NCI-H510A treated with DMSO at 0.1 percent for 48 hours (cell line): ENCODE measurements at regions not wholly inside any gene's neighbourhood (a gene's known extent, or its start where the extent isn't known, plus 50 kb on each side); places are given as distances from the start of the nearest gene placed in this dataset.
"Not testable (repeated sequence)": the region's sequence is repeated elsewhere in the genome, so short reads cannot be mapped to it uniquely, and the experiment has no call there.

Experiments used
- DNase-seq: peaks from one replicate; lab custom pipeline; 2025; lab: John Stamatoyannopoulos, UW

DNA sequence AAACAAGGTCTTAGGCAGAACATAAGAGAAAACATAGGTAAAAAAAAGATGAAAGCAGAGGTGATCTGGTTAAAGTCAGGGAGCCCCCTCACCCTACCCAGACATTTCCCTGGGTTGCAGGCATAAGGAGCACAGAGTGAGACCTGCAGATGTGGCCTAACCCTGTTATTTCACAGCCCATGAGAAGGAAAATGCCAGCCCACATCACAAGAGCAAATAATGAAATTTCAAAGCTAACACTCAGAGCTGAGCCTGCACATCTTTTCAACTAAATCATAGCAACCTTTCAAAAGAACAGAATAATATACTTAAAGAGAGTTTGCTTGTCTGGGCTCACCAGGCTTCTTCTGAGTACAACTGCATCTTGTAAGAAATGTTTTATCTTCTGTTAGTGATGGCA lies 295.4 kb downstream of the RPAP3 start:
- DNase-seq: no peak

DNA sequence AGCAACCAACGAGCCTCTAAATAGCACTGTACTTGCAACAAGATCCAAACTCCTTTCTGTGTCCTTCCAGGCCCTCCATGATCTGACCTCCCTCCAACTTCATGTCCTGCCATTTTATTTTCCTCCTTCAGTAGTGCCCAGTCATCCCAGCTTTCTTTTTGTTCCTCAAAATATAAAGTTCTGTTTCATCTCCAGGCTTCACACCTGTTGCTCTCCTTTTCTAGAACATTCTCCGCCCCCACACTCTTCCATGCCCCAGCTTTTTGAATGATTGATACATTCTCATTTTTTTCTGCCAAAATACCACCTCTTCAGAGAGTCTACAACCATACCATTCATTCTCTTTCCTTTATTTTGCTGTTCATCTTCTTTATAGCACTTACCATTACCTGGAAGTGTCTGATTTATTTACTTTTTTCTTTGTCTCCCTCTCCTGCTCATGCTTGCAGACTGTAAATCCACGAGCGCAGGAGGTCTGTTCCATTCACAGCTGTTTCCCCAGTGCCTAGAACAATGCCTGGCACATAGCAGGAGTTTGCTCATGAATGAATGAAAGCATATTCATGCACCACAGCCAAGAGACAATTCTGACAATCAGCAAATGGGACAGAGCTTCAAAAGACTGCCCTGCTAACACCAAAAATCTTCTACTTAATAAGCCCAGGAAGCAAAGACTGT lies 296.4 kb downstream of the RPAP3 start:
- no peak for DNase-seq

DNA sequence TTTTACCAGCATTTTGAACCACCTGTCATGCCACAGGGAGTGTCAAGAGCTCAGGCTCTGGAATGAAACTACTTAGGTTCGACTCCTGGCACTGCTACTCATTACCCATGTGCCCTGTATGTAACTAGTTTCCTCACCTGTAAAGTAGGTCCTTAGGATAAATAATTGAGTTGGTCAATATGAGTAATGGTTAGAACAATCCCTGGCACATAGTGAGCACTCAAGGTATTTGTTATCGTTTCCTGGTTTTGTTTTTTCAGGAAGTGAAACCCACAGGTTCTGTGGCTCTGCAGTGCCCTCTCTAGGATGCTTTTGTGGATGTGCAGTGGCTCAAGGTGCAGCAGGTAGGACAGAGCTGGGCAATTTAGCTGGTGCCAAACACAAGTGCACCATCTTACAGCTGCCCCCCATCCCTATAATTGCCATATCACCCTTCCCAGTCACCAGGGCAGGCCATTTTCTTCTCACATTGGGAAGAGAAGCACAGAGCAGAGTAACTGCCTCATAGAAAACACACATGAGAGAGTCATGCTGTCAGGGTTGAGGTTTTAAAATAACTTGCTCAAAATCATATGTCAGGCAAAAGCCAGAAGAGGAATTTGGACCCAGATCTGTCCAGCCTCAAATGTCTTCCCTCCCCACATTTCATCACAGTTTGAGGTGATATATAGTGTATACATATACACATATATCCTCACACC lies 297.5 kb downstream of the RPAP3 start:
- DNase-seq: no peak

DNA sequence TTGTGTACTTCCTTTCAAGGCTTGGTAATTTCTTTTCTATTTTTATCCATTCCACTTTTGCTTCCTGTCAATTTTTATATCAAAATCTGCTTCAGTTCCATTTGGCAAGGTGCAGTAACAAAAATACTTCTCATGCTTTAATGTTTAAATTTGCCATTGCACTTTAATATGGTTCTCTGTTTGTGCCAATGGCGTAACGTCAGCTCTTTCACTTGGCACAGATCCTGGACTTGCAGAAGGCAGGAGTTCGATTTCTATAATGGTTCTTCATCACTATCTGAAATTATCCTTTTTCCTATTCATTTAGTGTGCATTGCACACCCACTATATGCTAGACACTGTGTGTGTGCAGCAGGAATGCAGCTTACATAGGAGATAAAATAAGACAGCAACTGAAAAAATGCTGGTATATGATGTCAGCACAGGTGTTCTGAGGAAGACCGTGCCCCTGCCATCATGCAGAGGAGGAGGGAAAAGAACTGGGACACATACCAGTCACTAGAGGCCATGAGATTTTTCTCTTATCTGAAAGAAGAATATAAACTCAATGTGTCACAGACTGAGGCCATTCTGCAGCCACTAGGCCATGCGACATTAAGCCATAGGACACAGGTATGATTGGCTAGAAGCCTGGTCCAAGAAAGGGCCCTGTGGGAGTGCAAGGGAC lies 298.2 kb downstream of the RPAP3 start:
- no peak for DNase-seq

DNA sequence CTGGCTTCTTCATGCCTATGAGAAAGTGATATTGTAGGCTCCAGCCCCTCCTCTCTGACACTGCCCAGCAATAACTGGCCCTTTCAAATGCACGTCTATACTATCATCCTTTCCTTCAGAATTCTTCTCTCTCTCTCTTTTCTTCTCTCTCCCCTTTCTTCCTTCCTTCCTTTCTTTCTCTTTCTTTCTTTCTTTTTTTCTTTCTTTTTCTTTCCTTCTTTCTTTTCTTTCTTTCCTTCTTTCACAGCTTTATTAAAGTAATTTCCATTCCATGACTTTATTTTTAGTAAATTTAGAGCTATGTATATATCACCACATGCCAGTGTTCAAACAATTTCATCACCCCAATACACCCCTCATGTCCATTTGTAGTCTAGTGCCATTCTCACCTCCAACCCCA lies 302.1 kb downstream of the RPAP3 start:
- no peak for DNase-seq

DNA sequence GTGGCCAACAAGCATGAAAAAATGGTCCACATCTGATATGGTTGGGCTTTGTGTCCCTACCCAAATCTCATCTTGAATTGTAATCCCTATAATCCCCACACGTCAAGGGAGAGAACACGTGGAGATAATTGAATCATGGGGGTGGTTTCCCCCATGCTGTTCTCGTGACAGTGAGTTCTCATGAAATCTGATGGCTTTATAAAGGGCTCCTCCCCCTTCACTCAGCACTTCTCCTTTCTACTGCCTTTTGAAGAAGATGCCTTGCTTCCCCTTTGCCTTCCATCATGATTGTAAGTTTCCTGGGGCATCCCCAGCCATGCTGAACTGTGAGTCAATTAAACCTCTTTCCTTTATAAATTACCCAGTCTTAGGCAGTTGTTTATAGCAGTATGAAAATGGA lies 304.6 kb downstream of the RPAP3 start:
- DNase-seq: not testable (repeated sequence)

DNA sequence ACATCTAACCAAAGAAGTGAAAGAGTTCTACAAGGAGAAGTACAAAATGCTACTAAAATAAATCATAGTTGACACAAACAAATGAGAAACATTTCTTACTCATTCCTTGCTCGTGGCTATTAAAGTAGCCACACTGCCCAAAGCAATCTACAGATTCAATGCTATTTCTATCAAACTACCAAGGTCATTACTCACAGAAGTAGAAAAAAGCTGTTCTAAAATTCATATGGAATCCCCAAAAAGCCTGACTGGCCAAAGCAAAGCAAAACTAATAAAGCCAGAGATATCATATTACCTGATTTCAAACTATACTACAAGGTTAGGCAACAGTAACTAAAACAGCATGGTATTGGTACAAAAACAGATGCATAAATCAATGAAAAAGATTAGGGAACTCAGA lies 305.6 kb downstream of the RPAP3 start:
- DNase-seq: no peak

DNA sequence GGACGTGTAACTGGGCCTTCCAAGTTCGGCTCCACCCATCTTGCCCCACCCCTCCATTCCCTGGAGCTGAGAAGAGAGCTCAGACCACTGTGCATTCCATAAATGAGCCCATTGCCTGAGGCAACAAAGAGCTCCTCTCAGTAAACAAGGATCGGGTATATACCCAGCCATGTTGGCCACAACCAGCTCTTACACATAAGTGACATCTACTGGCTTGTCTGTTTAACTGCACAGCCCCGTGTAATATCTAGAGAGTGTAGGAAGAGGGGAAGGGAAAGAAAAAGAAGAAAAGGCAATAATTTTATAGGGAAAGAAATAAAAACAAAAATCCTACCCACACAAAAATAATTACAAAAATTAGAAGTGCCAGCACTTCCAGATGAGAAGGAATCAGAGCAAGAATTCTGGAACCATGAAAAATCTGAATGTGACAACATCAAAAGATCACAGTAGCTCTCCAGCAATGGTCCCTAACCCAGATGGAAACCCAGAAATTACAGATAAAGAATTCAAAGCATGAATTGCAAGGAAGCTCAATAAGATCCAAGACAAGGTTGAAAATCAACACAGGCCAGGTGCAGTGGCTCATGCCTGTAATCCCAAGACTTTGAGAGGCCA lies 308.1 kb downstream of the RPAP3 start:
- DNase-seq: no peak

DNA sequence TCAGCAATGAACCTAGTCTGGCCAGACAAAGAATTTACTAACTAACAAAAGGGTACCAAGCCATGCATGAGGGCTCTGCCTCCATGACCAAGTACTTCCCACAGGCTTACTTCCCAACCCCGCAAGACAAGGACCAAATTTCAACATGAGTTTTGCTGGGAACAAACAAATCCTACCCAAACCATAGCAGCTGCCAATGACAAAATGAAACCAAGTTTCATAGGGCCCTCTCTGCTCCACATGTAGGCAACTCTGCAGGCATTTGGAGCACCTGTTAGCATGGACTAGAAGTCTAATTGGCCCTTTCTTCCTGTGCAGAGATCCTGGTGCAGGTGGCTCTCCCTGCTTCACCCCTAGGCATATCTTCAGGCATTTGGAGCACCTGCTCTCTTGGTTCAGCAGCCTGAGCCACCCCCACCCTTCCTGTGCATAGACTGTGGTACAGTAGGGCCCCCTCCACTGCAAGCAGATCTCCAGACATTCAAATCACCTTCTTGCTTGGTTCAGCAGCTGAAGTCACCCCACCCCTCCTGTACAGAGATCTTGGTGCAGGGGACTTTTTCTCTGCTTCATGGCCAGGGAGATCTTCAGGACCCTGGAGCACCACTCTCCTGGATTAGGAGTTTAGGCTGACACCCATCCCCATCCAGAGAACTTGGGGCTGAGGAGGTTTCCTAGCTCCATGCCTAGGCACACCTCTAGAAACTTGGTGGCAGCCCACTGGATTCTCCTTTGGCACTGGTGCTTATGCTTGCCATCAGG lies 308.7 kb downstream of the RPAP3 start:
- DNase-seq: no peak

DNA sequence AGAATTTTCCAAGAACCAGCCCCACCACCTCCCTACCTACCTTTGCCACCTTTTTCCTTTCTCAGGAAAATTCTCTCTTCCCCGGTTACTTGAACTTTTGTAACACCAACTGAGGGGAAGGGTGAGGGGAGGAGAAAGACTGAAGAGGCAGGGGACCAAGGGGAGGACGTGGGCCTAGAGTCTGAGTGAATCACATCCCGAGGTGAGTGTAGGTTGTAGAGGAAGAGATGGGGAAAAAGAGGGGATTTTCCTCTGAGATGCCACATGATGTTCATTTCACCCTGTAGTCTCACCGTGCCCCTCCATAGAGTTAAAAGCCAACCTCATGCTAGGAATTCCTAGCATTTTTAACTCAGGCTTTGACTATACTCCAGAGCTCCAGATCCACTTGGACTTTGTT lies 311.8 kb downstream of the RPAP3 start:
- DNase-seq: no peak

DNA sequence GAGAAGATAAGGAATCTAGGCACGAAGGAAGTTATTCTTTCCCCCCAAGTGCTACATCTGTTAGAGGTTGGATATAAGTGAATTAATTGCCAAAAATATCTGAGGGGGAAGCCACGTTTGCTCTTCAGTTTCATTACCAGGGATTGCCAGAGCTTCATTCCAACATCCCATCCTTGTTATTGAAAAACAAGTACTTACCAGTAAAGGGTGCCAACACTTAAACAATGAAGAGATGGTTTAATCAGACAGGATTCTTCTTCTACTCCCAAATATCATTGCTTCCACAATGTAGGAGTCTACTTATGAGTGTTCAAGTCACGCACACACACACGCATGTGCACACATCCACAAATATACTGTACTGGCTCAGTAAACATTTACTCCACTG lies 312.4 kb downstream of the RPAP3 start:
- no peak for DNase-seq

DNA sequence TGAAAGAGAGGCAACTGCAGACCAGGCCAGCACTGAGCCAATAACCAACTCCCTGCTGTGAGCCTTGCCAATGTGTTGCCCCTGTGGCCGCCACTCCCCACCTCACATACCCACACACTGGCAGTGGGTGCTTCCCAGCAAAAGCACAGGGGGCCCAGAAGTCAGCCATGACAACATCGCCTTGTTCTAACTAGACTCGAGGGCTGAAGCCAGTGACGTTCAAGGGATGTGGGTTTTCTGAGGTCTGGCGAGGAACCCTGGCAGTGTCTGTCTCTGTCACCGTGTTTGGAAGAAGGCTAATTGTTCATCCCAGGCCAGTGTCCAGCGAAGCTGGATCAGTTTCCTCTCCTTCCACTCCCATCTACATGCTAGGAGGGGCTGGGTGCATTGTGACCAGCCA lies 311.8 kb upstream of the AMIGO2 start:
- DNase-seq: no peak

DNA sequence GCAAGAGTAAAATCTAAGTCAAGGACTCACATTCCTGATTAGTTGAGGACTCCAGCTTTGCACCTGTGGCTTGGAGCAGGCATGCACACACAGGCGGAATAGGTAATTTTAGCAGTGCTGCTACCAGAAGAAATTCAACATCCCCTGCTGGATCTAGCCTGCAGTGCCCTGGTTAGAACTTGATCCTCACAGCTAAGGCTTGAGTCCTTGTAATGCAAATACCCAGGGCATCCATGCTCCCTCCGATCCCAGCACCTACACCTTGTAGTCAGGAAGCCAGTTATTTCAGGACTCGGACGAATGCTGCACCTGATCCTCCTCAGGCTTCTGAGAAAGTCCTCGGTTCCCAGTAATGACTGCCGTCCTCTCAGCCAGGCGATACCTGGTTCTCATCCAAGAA lies 309.0 kb upstream of the AMIGO2 start:
- no peak for DNase-seq

DNA sequence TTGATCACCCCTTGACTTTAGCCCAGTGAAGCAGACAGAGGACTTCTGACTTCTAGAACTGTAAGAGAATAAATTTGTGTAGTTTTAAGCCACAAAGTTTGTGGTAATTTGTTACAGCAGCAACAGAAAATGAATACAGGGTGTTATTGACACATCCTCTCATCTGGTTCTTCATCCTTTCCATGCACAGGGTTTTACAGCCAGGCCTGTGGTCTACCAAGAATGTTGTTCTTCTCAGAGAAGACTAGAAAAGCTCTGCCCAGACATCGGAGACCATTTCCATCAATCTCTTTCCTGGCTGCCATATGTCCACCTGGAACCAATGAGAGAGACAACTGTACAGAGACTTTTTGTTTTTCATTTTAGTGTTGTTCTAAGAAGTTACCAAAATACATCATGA lies 308.2 kb upstream of the AMIGO2 start:
- no peak for DNase-seq

DNA sequence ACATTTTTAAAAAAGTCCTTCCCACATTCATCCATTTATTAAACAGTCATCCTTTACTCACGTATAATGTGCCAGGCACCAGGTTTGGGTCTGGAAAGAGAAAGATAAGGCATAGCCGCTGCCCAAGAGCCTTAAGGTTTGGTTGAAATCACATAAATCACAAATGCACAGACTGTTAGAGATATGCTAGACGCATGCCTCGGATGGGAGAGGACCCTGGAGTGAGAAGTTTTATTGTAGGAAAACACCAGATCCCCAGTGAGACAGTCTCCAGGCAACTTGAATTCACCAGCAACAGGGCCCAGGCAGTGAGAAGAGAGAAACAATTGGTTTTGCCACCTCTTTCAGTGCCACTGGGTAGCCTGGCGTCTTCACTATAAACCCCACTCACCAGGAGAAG lies 305.9 kb upstream of the AMIGO2 start:
- no peak for DNase-seq

DNA sequence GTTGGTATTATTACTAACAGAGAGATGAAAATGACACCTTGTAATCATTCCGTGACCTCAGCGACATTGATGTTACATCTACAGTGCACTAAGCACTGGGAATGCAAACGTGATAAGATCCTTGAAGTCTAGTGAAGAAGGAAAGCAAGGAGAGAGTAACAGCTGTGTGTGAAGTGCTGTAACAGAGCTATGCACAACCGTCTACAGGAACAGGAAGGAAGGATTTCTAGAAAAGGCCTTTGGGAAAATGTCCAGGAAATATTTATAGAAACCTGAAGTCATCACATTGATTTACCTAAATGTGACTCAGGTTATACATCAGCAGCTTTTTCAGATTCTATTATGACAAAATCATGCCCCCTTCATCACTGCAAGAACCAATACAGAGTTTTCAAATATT lies 304.2 kb upstream of the AMIGO2 start:
- no peak for DNase-seq

DNA sequence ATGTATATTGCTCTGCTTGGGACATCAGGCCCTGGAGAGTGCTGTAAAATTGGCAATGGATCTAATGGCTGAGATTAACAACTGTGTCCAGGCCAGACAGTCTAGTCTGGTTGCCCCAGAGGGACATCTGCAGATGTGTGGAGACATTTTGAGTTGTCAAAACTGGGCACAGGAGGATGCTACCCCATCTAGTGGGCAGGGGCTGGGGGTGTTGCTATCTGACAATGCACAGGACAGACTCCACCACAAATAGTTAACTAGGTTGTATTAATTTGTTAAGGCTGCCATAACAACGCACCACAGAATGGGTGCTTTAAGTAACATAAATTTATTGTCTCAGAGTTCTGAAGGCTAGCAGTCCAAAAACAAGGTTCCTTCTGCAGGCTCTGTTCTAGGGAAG lies 302.5 kb upstream of the AMIGO2 start:
- DNase-seq: no peak

DNA sequence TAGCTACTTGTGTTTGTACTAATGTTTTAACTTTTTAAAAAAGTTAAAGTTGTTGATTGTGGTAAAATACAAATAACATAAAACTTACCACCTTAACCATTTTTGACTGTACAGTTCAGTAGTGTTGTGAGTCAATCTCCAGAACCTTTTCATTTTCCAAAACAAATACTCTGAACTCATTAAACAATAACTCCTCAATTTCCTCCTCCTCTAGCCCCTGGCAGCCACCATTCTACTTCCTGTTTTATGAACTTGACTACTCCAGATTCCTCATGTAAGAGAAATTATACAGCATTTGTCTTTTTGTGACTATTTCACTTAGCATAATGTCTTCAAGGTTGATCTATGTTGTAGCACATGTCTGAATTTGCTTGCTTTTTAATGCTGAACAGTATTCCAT lies 299.1 kb upstream of the AMIGO2 start:
- no peak for DNase-seq

DNA sequence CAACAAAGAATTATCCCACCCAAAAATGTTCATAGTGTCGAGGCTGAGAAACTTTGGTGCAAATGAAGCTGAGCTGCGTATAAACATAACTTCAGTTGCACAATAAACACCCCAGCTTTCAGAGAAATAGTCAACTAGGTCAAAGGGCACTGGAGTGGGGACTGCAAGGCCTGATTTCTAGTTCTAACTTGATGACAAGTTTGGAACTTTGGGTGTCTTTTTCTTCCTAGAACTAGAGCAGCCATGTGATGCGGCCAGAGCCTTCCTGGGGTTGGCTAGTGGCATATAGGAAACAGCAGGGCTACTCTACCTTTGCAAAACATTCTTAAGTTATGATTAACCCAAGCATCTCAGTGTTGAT lies 298.4 kb upstream of the AMIGO2 start:
- DNase-seq: no peak

DNA sequence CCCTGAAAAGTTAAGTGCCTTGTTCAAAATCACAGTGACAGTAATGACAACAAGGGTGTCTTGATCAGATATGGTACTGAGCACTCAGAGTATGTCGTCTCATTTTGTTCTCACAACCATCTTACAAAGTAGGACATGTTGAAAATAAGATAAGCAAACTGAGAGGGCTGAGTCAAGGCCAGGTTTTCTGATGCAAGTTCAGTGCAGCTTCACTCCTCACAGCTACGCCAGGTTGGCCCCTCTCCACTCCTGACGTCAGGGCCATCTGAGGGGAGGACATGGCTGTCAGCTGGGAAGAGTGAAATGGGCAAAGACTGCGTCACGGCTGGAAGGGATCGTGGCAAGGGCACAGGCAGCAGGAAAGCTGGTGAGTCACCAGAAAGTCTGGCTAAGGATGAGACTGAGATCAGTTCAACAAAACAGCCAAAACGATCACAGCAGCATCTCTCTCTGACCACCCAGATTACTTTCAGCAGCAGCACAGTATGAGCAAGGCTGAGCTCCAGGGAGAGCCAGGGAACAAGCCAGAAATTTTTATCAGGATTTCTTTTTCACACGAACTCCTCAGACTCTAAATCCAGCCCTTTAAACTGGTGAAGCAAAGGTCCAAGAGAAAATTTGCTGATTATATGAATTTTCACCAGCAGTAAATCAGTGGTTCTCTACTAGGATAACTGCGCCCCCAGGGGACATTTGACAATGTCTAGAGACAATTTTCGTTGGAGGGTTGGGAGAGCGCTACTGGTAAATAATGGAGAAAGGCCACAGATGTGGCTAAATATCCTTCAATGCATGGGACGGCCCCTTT lies 297.9 kb upstream of the AMIGO2 start:
- no peak for DNase-seq

DNA sequence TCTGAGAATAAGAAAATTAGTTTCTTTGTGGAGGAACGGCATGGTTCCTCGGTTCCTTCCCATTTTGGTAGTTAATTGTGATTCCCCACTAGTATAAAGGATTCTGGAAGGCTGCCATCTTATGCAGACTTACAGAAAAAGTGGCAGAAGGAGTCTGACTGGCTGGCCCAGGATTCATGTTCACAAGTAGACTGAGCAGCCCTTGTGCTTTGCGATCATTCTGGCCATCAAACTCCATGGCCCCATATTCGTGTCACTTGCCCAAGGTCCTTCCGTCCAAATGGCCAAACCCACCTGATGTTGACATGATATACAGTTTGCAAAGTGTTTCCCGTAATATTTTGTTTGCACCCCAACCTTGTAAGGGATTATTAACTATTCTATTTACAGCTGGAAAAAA lies 297.2 kb upstream of the AMIGO2 start:
- DNase-seq: no peak
